Glutamatergic neuron (in vitro differentiated cells): ENCODE measurements at regions not wholly inside any gene's neighbourhood (a gene's known extent, or its start where the extent isn't known, plus 50 kb on each side); places are given as distances from the start of the nearest gene placed in this dataset.

Experiments
- DNase-seq: peaks from one replicate; pipeline ENCODE4 v3.0.0; 2022
- H3K27ac Mint-ChIP-seq: one replicate; pipeline ENCODE4 v1.8.0; 2020; ENCODE audit warnings: mild to moderate bottlenecking, mixed read lengths, inconsistent platforms; ENCODE audit not compliant: unreplicated experiment
- H3K27me3 Mint-ChIP-seq: one replicate; pipeline ENCODE4 v1.8.0; 2020; ENCODE audit warnings: mild to moderate bottlenecking, moderate library complexity, mixed read lengths, inconsistent platforms; ENCODE audit not compliant: unreplicated experiment
- H3K36me3 Mint-ChIP-seq: one replicate; pipeline ENCODE4 v1.8.0; 2020; ENCODE audit warnings: mild to moderate bottlenecking, mixed read lengths, inconsistent platforms; ENCODE audit not compliant: unreplicated experiment
- H3K4me1 Mint-ChIP-seq: one replicate; pipeline ENCODE4 v1.8.0; 2020; ENCODE audit warnings: mild to moderate bottlenecking, low read depth, mixed read lengths, inconsistent platforms; ENCODE audit not compliant: unreplicated experiment
- H3K4me3 Mint-ChIP-seq: one replicate; pipeline ENCODE4 v1.8.0; 2020; ENCODE audit warnings: mild to moderate bottlenecking, mixed read lengths, inconsistent platforms; ENCODE audit not compliant: unreplicated experiment
- H3K9me3 Mint-ChIP-seq: one replicate; pipeline ENCODE4 v1.8.0; 2020; ENCODE audit warnings: mild to moderate bottlenecking, moderate library complexity, mixed read lengths, inconsistent platforms; ENCODE audit not compliant: unreplicated experiment
- TF ChIP-seq, protein P1 (sequence below): fragments of 200-600 bp; sonication (generic); IDR thresholded peaks from one replicate; pipeline ENCODE4 v1.5.0; 2021; ENCODE audit not compliant: partially characterized antibody, unreplicated experiment

DNA sequence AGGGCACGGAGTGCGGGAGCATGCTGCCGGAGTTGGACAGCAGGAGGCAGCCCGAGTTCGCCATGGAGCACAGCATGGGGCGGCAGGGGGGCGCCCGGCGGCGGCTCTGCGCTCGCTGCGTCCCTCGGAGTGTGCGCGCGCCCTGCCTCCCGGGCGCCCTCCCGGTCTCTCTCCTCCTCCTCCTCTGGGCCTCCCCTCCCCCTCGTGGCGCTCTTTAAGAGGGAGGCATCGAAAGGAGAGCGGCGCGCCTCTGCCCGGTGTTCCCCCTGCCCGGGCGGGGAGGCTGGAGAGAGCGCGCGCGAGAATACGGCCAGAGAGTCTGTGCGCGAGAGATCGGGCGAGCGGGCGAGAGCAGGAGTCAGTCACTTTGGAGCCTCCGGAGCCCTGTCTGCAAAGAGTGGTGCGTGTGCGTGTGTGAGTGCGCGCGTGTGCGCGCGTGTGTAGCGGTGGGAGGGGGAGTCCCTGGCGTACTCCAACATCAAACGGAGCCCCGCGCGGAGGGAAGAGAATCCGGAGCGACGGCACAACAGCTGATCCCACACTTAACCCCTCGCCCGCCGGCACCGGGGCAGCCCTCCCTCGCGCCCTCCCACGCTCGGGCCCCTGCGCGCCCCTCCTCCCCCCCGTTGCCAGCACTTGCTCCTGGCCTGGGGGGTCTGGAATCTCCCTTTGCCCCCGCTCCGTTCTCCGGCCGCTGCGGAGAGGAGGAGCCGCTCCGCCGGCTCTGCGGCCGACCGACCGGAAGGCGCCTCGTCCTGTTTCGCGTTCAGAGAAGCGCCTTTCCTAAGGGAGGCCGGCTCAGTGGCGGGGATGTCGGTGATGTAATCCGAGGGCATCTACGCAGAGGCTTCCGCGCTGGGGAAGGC, 108.9 kb downstream of the ENGASE start:
- Mint-ChIP-seq H3K4me3 (peak overlapping the region; percentile 92), H3K9me3 (peaks cover 15% of the 10 kb centered on the region), H3K36me3 (no peaks in the 10 kb centered on the region), H3K4me1 (peaks cover 13% of the 10 kb centered on the region), H3K27me3 (peaks cover 17% of the 10 kb centered on the region), H3K27ac (peak overlapping the region; percentile 66)
- peak; percentile 84 for DNase-seq
- TF ChIP-seq, protein P1, sequence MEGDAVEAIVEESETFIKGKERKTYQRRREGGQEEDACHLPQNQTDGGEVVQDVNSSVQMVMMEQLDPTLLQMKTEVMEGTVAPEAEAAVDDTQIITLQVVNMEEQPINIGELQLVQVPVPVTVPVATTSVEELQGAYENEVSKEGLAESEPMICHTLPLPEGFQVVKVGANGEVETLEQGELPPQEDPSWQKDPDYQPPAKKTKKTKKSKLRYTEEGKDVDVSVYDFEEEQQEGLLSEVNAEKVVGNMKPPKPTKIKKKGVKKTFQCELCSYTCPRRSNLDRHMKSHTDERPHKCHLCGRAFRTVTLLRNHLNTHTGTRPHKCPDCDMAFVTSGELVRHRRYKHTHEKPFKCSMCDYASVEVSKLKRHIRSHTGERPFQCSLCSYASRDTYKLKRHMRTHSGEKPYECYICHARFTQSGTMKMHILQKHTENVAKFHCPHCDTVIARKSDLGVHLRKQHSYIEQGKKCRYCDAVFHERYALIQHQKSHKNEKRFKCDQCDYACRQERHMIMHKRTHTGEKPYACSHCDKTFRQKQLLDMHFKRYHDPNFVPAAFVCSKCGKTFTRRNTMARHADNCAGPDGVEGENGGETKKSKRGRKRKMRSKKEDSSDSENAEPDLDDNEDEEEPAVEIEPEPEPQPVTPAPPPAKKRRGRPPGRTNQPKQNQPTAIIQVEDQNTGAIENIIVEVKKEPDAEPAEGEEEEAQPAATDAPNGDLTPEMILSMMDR, result no peak

DNA sequence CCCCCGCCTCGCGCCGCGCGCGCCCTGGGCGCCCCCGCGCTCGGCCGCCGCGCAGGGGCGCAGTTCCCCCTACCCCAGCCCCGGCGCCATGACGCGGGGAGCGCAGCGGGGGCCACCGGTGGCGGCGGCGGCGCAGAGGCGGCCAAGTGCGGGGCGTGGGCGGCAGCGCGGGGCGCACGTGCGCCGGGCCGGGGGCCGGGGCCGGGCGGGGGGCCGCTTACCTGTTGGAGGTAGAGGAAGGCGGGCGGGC, 108.3 kb downstream of the ENGASE start:
- H3K4me3 Mint-ChIP-seq, result no peak overlapping the region
- H3K9me3 Mint-ChIP-seq, result peaks cover 14% of the 10 kb centered on the region
- no peak overlapping the region for H3K27ac Mint-ChIP-seq
- TF ChIP-seq, protein P1, result no peak
- H3K4me1 Mint-ChIP-seq, result peaks cover 10% of the 10 kb centered on the region
- no peak for DNase-seq
- no peaks in the 10 kb centered on the region for H3K36me3 Mint-ChIP-seq
- peaks cover 17% of the 10 kb centered on the region for H3K27me3 Mint-ChIP-seq

DNA sequence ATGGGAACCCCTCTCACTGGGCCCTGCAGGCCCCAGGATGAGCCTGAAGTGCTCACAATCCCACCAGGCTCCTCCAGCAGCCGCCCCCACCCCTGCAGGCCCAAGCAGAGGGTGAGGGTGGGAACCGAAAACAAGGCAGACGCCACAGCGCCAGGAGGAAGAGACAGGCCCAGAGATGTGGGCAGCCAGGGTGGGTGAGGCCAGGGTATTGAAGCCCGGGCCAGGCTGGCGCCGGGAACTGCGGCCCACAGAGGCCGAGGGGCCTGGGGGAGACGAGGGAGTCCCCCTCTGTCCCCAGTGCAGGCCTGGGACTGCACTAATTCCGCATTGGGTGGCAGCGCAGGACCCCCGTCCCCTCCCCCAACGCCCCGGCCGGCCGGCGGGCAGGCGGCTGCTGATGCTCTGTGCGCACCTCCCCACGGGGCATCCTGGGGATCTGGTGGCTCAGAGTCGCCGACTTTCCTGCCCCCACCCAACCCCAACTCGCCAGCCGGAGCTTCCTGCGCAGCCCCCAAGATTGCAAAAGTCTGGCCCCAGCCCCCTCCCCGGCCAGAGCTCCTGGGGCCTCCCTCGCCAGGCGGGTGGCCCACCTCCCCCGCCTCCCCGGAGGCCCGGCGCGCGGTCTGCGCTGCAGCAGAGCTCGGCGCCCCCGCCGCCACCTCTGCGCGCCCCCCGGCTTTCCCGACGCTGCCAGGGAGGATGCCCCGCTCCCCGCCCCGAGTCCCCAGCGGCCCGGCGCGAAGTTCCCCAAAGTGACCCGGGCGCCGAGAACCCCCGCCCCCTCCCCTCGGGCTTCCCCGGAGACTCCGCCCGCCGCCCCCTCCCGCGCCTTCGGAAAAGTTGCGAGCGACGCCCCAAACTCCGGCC, 107.8 kb downstream of the ENGASE start:
- Mint-ChIP-seq H3K4me1 (peaks cover 8% of the 10 kb centered on the region), H3K4me3 (peak overlapping the region; percentile 69), H3K27ac (no peak overlapping the region), H3K36me3 (no peaks in the 10 kb centered on the region), H3K27me3 (peaks cover 17% of the 10 kb centered on the region), H3K9me3 (peaks cover 14% of the 10 kb centered on the region)
- TF ChIP-seq, protein P1, result no peak
- DNase-seq, result no peak

DNA sequence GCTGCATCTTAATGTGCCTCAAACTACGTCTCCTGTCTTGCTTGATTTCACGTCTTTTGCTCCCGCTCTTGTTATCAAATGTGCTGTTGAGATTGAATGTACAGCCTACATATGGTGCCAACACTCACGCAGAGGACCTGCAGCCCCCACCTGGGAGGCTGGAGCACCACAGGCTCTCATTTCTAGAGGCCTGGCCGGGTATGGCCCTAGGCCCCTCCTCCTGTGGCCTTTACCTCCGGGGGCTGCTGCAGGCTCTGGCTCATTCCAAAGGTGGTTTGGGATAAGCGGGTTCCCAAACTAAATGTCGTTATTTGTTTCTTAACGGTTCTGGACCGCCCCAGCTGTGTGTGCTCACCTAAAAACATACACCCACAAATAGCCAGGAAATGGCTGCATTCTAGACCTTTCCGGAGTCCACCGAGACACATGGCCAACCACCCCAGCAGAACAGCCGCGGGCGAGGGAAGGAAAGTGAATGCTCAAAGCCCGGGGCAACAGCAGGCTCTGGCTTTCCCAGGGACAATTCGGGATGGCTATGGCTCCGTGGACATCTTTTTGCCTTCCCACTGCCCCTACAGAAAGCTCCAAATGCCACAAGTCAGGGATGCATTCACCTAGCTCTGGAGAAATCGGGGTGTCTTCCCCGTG, 105.9 kb downstream of the ENGASE start:
- Mint-ChIP-seq H3K36me3 (no peaks in the 10 kb centered on the region), H3K4me3 (no peak overlapping the region), H3K4me1 (peaks cover 10% of the 10 kb centered on the region), H3K27ac (no peak overlapping the region), H3K9me3 (peaks cover 17% of the 10 kb centered on the region), H3K27me3 (peaks cover 16% of the 10 kb centered on the region)
- TF ChIP-seq, protein P1, result no peak
- no peak for DNase-seq
